ENCODE measurements at regions not wholly inside any gene's neighbourhood (a gene's known extent, or its start where the extent isn't known, plus 50 kb on each side); places are given as distances from the start of the nearest gene placed in this dataset.

DNA sequence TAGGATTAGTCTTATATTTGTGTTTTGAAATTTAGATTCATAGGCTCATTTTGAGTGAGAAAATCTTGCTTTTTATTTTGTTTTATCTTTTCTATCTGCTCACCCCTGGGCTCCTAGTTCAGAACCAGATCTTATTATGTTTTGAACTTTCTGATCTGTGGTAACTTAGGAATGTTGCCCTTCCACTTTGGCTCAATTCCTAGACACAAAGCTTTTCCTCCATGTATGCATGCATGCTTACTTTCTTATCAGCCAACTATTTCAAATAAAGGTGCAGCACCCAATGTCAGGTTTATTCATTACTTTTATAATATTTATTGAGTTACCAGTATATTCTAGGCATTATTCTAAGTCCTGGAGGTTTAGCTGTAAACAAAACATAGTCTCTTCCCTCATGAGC, 374.8 kb upstream of the KIAA1217 start:
- TF ChIP-seq, protein P1, sequence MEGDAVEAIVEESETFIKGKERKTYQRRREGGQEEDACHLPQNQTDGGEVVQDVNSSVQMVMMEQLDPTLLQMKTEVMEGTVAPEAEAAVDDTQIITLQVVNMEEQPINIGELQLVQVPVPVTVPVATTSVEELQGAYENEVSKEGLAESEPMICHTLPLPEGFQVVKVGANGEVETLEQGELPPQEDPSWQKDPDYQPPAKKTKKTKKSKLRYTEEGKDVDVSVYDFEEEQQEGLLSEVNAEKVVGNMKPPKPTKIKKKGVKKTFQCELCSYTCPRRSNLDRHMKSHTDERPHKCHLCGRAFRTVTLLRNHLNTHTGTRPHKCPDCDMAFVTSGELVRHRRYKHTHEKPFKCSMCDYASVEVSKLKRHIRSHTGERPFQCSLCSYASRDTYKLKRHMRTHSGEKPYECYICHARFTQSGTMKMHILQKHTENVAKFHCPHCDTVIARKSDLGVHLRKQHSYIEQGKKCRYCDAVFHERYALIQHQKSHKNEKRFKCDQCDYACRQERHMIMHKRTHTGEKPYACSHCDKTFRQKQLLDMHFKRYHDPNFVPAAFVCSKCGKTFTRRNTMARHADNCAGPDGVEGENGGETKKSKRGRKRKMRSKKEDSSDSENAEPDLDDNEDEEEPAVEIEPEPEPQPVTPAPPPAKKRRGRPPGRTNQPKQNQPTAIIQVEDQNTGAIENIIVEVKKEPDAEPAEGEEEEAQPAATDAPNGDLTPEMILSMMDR (IDR thresholded peaks at IDR 0.05), result no peak
- no peak for TF ChIP-seq POLR2A (IDR thresholded peaks at IDR 0.05)

Data from Peyer's patch (tissue), 4 donors.